22Rv1 (cell line): ENCODE measurements at regions not wholly inside any gene's neighbourhood (a gene's known extent, or its start where the extent isn't known, plus 50 kb on each side); places are given as distances from the start of the nearest gene placed in this dataset.

ENCODE experiments used
- CTCF ChIP-seq: fragments of 450-650 bp; IDR thresholded peaks from 2 replicates; pipeline ENCODE4 v1.5.1; 2017; ENCODE audit warnings: mild to moderate bottlenecking
- ZFX ChIP-seq: fragments of 450-650 bp; IDR thresholded peaks from 2 replicates; pipeline ENCODE4 v1.6.1; 2017; ENCODE audit warnings: antibody characterized with exemption, borderline replicate concordance

- TF ChIP-seq CTCF (no peak), ZFX (no peak)
Observed at GRCh38 chr18:27528925-27529521, 343.9 kb upstream of the CHST9 start.
